H1 (cell line): ENCODE measurements at regions not wholly inside any gene's neighbourhood (a gene's known extent, or its start where the extent isn't known, plus 50 kb on each side); places are given as distances from the start of the nearest gene placed in this dataset.

Experiments
- HDAC6 ChIP-seq: IDR thresholded peaks from one replicate; pipeline ENCODE4 v1.7.1; 2012; ENCODE audit warnings: low read depth, mild to moderate bottlenecking, inconsistent platforms, low read length, moderate library complexity
- JUND ChIP-seq: IDR thresholded peaks from 2 replicates; pipeline ENCODE4 v1.6.1; 2011; ENCODE audit warnings: mild to moderate bottlenecking, improper control_type of control experiment, low read length
- RBBP5 ChIP-seq: IDR thresholded peaks from 2 replicates; pipeline ENCODE4 v1.7.1; 2012; ENCODE audit warnings: low read depth, mild to moderate bottlenecking, inconsistent platforms, low read length, moderate library complexity, borderline replicate concordance

GRCh38 chrX:109854096-109854495 is 121.0 kb upstream of the ACSL4 start (continued):
- TF ChIP-seq JUND (no peak), RBBP5 (no peak), HDAC6 (no peak)
